ENCODE measurements at regions not wholly inside any gene's neighbourhood (a gene's known extent, or its start where the extent isn't known, plus 50 kb on each side); places are given as distances from the start of the nearest gene placed in this dataset.

GRCh38 chr3:174620855-174621472 is 238.2 kb upstream of the NAALADL2 start:
- CTCF ChIA-PET = no interaction called here
- intact Hi-C loops (cut with micrococcal nuclease; ENCODE audit: unreplicated experiment) = loop anchor here (1.0 to 5.0 kb wide), 5 partner anchors 90 to 494 kb away; no protein-coding TSS in a partner anchor
- Mint-ChIP-seq H3K27me3 (ENCODE audit: unreplicated experiment) (no peaks in the 10 kb centered on the region), H3K4me1 (ENCODE audit: low read depth, unreplicated experiment) (no peaks in the 10 kb centered on the region), H3K4me3 (ENCODE audit: low read depth, unreplicated experiment) (no peak overlapping the region), H3K36me3 (ENCODE audit: insufficient read depth, unreplicated experiment) (no peaks in the 10 kb centered on the region), H3K9me3 (ENCODE audit: low read depth, unreplicated experiment) (no peaks in the 10 kb centered on the region), H3K27ac (ENCODE audit: unreplicated experiment) (no peak overlapping the region)
- TF ChIP-seq, protein P1, sequence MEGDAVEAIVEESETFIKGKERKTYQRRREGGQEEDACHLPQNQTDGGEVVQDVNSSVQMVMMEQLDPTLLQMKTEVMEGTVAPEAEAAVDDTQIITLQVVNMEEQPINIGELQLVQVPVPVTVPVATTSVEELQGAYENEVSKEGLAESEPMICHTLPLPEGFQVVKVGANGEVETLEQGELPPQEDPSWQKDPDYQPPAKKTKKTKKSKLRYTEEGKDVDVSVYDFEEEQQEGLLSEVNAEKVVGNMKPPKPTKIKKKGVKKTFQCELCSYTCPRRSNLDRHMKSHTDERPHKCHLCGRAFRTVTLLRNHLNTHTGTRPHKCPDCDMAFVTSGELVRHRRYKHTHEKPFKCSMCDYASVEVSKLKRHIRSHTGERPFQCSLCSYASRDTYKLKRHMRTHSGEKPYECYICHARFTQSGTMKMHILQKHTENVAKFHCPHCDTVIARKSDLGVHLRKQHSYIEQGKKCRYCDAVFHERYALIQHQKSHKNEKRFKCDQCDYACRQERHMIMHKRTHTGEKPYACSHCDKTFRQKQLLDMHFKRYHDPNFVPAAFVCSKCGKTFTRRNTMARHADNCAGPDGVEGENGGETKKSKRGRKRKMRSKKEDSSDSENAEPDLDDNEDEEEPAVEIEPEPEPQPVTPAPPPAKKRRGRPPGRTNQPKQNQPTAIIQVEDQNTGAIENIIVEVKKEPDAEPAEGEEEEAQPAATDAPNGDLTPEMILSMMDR (IDR thresholded peaks at IDR 0.05; ENCODE audit: unreplicated experiment) = no peak
- no TSS peak for BruUV-seq (replicated peaks)
- no peak for DNase-seq

DNA sequence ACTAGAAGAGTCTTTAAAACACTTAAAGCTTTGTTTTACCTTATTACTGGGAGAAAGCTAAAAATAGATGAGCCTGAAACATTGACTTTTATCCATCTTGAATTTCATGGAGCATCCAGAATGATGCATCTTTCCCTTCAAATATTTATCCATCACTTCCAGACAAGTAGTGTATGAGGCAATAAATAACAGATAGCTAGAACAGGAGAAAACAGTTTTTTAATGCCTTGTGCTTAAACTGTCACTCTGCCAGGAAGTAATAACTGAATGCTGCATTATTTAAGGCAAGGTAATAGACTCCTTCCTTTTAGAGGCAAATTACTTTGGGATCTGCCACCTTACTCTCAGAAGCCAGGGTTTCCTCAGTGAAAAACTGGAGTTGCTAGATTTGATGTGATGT is 225.8 kb upstream of the NAALADL2 start:
- no TSS peak for BruUV-seq (replicated peaks)
- TF ChIP-seq, protein P1 (IDR thresholded peaks at IDR 0.05; ENCODE audit: unreplicated experiment) = no peak
- Mint-ChIP-seq H3K27me3 (ENCODE audit: unreplicated experiment) (no peaks in the 10 kb centered on the region), H3K9me3 (ENCODE audit: low read depth, unreplicated experiment) (no peaks in the 10 kb centered on the region), H3K4me1 (ENCODE audit: low read depth, unreplicated experiment) (no peaks in the 10 kb centered on the region), H3K36me3 (ENCODE audit: insufficient read depth, unreplicated experiment) (no peaks in the 10 kb centered on the region), H3K27ac (ENCODE audit: unreplicated experiment) (no peak overlapping the region), H3K4me3 (ENCODE audit: low read depth, unreplicated experiment) (no peak overlapping the region)
- intact Hi-C loops (cut with micrococcal nuclease; ENCODE audit: unreplicated experiment) = loop anchor here (10.0 kb wide), 1 partner anchor 1801 kb away; no protein-coding TSS in a partner anchor
- CTCF ChIA-PET = no interaction called here
- DNase-seq = no peak

DNA sequence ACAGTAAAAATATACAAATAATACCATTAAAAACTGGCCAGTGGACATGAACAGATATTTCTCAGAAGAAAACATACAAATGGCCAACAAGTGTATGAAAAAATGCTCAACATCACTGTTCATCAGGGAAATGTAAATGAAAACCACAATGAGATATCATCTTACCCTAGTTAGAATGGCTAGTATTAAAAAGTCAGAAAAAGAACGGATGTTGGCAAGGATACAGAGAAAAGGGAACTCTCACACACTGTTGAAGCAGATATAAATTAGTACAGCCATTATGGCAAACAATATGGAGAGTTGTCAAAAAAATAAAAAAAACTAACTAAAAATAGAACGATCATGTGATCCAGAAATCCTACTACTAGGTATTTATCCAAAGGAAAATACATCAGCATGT is 222.7 kb upstream of the NAALADL2 start:
- TF ChIP-seq, protein P1 (IDR thresholded peaks at IDR 0.05; ENCODE audit: unreplicated experiment) = no peak
- no peak for DNase-seq
- Mint-ChIP-seq H3K4me3 (ENCODE audit: low read depth, unreplicated experiment) (no peak overlapping the region), H3K36me3 (ENCODE audit: insufficient read depth, unreplicated experiment) (no peaks in the 10 kb centered on the region), H3K27ac (ENCODE audit: unreplicated experiment) (no peak overlapping the region), H3K27me3 (ENCODE audit: unreplicated experiment) (no peaks in the 10 kb centered on the region), H3K4me1 (ENCODE audit: low read depth, unreplicated experiment) (no peaks in the 10 kb centered on the region), H3K9me3 (ENCODE audit: low read depth, unreplicated experiment) (no peaks in the 10 kb centered on the region)
- intact Hi-C loops (cut with micrococcal nuclease; ENCODE audit: unreplicated experiment) = loop anchor here (10.0 kb wide), 1 partner anchor 1798 kb away; no protein-coding TSS in a partner anchor
- BruUV-seq (replicated peaks) = no TSS peak
- CTCF ChIA-PET = no interaction called here

DNA sequence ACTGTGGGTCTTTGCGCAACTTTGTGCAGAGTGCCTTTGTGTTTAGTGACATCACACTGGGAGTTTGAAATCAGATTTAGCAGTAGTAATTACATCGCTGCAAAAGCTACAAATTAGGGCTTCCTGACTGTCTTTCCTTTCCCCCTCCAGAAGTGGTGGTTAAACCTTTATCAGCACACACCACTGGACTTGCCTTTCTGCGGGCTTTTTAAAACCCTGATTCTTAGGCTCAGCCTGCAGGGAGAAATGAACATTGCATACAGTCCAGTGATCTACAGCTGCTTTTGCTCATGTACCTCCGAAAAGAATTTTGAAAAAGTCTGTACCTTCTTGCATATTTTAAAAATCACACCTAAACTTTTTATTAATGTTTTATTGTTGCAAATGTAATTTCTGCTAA is 219.7 kb upstream of the NAALADL2 start:
- no peak overlapping the region for H3K27ac Mint-ChIP-seq (ENCODE audit: unreplicated experiment)
- H3K36me3 Mint-ChIP-seq (ENCODE audit: insufficient read depth, unreplicated experiment) = no peaks in the 10 kb centered on the region

More for the DNA sequence above, 219.7 kb upstream of the NAALADL2 start:
- BruUV-seq (replicated peaks) = no TSS peak
- TF ChIP-seq, protein P1 (IDR thresholded peaks at IDR 0.05; ENCODE audit: unreplicated experiment) = no peak
- intact Hi-C loops (cut with micrococcal nuclease; ENCODE audit: unreplicated experiment) = loop anchor here (10.0 kb wide), 1 partner anchor 1795 kb away; no protein-coding TSS in a partner anchor
- CTCF ChIA-PET = interaction anchor here (0.6 kb wide), 1 partner anchor 1793 kb away, joined by 3 read pairs; no protein-coding TSS in a partner anchor
- Mint-ChIP-seq H3K4me3 (ENCODE audit: low read depth, unreplicated experiment) (no peak overlapping the region), H3K4me1 (ENCODE audit: low read depth, unreplicated experiment) (no peaks in the 10 kb centered on the region), H3K9me3 (ENCODE audit: low read depth, unreplicated experiment) (no peaks in the 10 kb centered on the region), H3K27me3 (ENCODE audit: unreplicated experiment) (no peaks in the 10 kb centered on the region)
- DNase-seq = no peak

Data from Calu3 (cell line).